GDM1 (cell line): ENCODE measurements at regions not wholly inside any gene's neighbourhood (a gene's known extent, or its start where the extent isn't known, plus 50 kb on each side); places are given as distances from the start of the nearest gene placed in this dataset.

ENCODE experiments used
- DNase-seq: peaks from one replicate; lab custom pipeline; 2025; lab: John Stamatoyannopoulos, UW

- DNase-seq: no peak
Measured at GRCh38 chr5:57839437-57840079, 356.9 kb upstream of the ACTBL2 start.

GRCh38 chr5:57839025-57839424, 356.4 kb upstream of the ACTBL2 start:
- no peak for DNase-seq

GRCh38 chr5:57836921-57837320, 354.3 kb upstream of the ACTBL2 start:
- DNase-seq: no peak

- DNase-seq: no peak
Measured at GRCh38 chr5:57836331-57836730, 353.7 kb upstream of the ACTBL2 start.

GRCh38 chr5:57834829-57835608, 352.4 kb upstream of the ACTBL2 start:
- DNase-seq: peak; percentile 5

- no peak for DNase-seq
Measured at GRCh38 chr5:57833489-57833888, 350.9 kb upstream of the ACTBL2 start.

- no peak for DNase-seq
Measured at GRCh38 chr5:57832875-57833274, 350.3 kb upstream of the ACTBL2 start.

GRCh38 chr5:57831932-57832331, 349.3 kb upstream of the ACTBL2 start:
- DNase-seq: no peak

- no peak for DNase-seq
Measured at GRCh38 chr5:57831090-57831489, 348.5 kb upstream of the ACTBL2 start.

GRCh38 chr5:57828221-57828620, 345.6 kb upstream of the ACTBL2 start:
- DNase-seq: no peak

GRCh38 chr5:57825031-57825686, 342.5 kb upstream of the ACTBL2 start:
- no peak for DNase-seq

GRCh38 chr5:57824623-57825022, 342.0 kb upstream of the ACTBL2 start:
- no peak for DNase-seq

GRCh38 chr5:57824047-57824446, 341.4 kb upstream of the ACTBL2 start:
- DNase-seq: no peak

GRCh38 chr5:57822651-57823050, 340.0 kb upstream of the ACTBL2 start:
- no peak for DNase-seq

- DNase-seq: no peak
Measured at GRCh38 chr5:57818397-57818796, 335.8 kb upstream of the ACTBL2 start.

GRCh38 chr5:57817924-57818323, 335.3 kb upstream of the ACTBL2 start:
- DNase-seq: no peak

GRCh38 chr5:57817001-57817453, 334.4 kb upstream of the ACTBL2 start:
- no peak for DNase-seq

GRCh38 chr5:57816108-57816507, 333.5 kb upstream of the ACTBL2 start:
- no peak for DNase-seq

- no peak for DNase-seq
Measured at GRCh38 chr5:57805732-57806131, 323.1 kb upstream of the ACTBL2 start.

- DNase-seq: no peak
Measured at GRCh38 chr5:57805170-57805569, 322.6 kb upstream of the ACTBL2 start.

GRCh38 chr5:57804505-57804904, 321.9 kb upstream of the ACTBL2 start:
- DNase-seq: no peak

GRCh38 chr5:57804007-57804444, 321.4 kb upstream of the ACTBL2 start:
- no peak for DNase-seq

- no peak for DNase-seq
Measured at GRCh38 chr5:57802131-57802530, 319.5 kb upstream of the ACTBL2 start.
